Gastroesophageal sphincter (tissue), 4 donors: ENCODE measurements at regions not wholly inside any gene's neighbourhood (a gene's known extent, or its start where the extent isn't known, plus 50 kb on each side); places are given as distances from the start of the nearest gene placed in this dataset.
"Not testable (repeated sequence)": the region's sequence is repeated elsewhere in the genome, so short reads cannot be mapped to it uniquely, and the experiment has no call there.

Experiments used
- ATAC-seq: fragments of 150-250 bp; one replicate; pipeline ENCODE4 v1.9.1; 2016; ENCODE audit warnings: mild to moderate bottlenecking, moderate library complexity
- H3K27ac ChIP-seq, 4 donors: fragments of 200-600 bp; sonication (generic) in 3 of 4; 1 replicate in 3 of 4; 2 replicates in 1 of 4; pipeline ENCODE4 v1.5.1; 2016 to 2019
- H3K27me3 ChIP-seq: fragments of 200-600 bp; sonication (generic); one replicate; pipeline ENCODE4 v1.5.1; 2019
- H3K36me3 ChIP-seq, 2 donors: fragments of 200-600 bp; sonication (generic); one replicate each; pipeline ENCODE4 v1.5.1; 2019; ENCODE audit warnings: control low read depth in 1 of 2
- H3K4me1 ChIP-seq, 3 donors: fragments of 200-600 bp; sonication (generic); 1 replicate in 2 of 3; 2 replicates in 1 of 3; pipeline ENCODE4 v1.5.1; 2016 to 2019; ENCODE audit warnings: control low read depth in 2 of 3
- H3K4me3 ChIP-seq, 2 donors: fragments of 200-600 bp; sonication (generic); one replicate each; pipeline ENCODE4 v1.5.1; 2019; ENCODE audit warnings: mild to moderate bottlenecking in 1 of 2, moderate library complexity in 1 of 2
- H3K9me3 ChIP-seq, 3 donors: fragments of 200-600 bp; sonication (generic); one replicate each; pipeline ENCODE4 v1.5.1; 2017 to 2019; ENCODE audit warnings: control low read depth in 2 of 3
- EP300 ChIP-seq: sonication (generic); formaldehyde crosslinking; IDR thresholded peaks from one replicate; pipeline ENCODE4 v1.6.1; 2017; ENCODE audit warnings: antibody characterized with exemption, mild to moderate bottlenecking
- POLR2A ChIP-seq, 2 donors: fragments of 450-650 bp; IDR thresholded peaks; one replicate each; pipeline ENCODE4 v1.6.1; 2017; ENCODE audit warnings: antibody characterized with exemption in 2 of 2, mild to moderate bottlenecking in 2 of 2, moderate library complexity in 1 of 2
- POLR2AphosphoS5 ChIP-seq: sonication (generic); formaldehyde crosslinking; IDR thresholded peaks from one replicate; pipeline ENCODE4 v1.6.1; 2017; ENCODE audit warnings: antibody characterized with exemption
- whole genome bisulfite sequencing, 2 donors: methylation state at CpG; one replicate each; pipeline ENCODE4 v1.1.5; 2018; ENCODE audit warnings: low coverage in 1 of 2; 5-methylcytosine and 5-hydroxymethylcytosine counted together
- TF ChIP-seq, protein P1 (sequence below), 4 experiments: fragments of 200-600 bp in 2 of 4; fragments of 450-650 bp in 2 of 4; sonication (generic) in 1 of 4; IDR thresholded peaks; one replicate each; pipeline ENCODE4 v1.5.1; 2017 to 2019; ENCODE audit warnings: antibody characterized with exemption in 4 of 4, mild to moderate bottlenecking in 2 of 4, moderate library complexity in 2 of 4

DNA sequence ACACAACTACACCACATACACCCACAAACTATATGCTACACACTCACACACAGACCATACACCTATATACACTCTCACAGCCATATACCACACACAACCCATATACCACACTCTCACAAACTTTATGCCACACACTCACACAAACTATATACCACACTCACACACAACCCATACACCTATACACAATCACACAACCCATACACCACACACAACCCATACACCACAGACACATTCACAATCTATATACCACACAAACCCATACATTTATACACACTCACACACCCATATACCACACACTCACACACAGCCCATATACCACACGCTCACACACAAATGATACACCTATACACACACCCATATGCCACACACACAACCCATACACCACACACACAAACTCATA is 163.3 kb downstream of the TMEM121 start:
- H3K27me3 ChIP-seq = no peaks in the 10 kb centered on the region
- H3K4me1 ChIP-seq = no peaks in the 10 kb centered on the region
- H3K36me3 ChIP-seq = no peaks in the 10 kb centered on the region
- no peak for ATAC-seq
- WGBS, 2 donors = 100% methylated on average over 1 of the region's 1 CpG
- no peak overlapping the region for H3K27ac ChIP-seq
- no peak overlapping the region for H3K4me3 ChIP-seq
- H3K9me3 ChIP-seq = no peaks in the 10 kb centered on the region
- TF ChIP-seq EP300 (no peak), POLR2AphosphoS5 (no peak), POLR2A (IDR thresholded peaks at IDR 0.05) (no peak)
- TF ChIP-seq, protein P1, sequence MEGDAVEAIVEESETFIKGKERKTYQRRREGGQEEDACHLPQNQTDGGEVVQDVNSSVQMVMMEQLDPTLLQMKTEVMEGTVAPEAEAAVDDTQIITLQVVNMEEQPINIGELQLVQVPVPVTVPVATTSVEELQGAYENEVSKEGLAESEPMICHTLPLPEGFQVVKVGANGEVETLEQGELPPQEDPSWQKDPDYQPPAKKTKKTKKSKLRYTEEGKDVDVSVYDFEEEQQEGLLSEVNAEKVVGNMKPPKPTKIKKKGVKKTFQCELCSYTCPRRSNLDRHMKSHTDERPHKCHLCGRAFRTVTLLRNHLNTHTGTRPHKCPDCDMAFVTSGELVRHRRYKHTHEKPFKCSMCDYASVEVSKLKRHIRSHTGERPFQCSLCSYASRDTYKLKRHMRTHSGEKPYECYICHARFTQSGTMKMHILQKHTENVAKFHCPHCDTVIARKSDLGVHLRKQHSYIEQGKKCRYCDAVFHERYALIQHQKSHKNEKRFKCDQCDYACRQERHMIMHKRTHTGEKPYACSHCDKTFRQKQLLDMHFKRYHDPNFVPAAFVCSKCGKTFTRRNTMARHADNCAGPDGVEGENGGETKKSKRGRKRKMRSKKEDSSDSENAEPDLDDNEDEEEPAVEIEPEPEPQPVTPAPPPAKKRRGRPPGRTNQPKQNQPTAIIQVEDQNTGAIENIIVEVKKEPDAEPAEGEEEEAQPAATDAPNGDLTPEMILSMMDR (IDR thresholded peaks at IDR 0.05) = no peak

DNA sequence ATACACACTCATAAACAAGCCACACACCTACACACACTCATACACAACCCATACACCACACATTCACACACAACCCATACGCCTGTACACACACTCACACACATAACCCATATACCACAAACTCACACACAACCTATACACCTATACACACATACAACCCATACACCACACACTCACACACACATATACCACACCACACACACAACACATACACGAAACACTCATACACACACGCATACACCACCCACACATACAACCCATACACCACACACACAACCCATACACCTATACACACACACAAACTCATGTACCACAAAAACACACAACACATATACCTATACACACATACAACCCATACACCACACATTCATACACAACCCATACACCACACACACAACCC is 164.3 kb downstream of the TMEM121 start:
- WGBS, 2 donors = 85 to 93% methylated on average over 3 of the region's 3 CpGs
- Histone ChIP-seq H3K27me3 (no peaks in the 10 kb centered on the region), H3K4me3 (no peak overlapping the region), H3K27ac (no peak overlapping the region), H3K4me1 (no peaks in the 10 kb centered on the region), H3K9me3 (no peaks in the 10 kb centered on the region), H3K36me3 (no peaks in the 10 kb centered on the region)
- no peak for TF ChIP-seq POLR2AphosphoS5
- TF ChIP-seq, protein P1 (IDR thresholded peaks at IDR 0.05) = no peak
- no peak for ATAC-seq

DNA sequence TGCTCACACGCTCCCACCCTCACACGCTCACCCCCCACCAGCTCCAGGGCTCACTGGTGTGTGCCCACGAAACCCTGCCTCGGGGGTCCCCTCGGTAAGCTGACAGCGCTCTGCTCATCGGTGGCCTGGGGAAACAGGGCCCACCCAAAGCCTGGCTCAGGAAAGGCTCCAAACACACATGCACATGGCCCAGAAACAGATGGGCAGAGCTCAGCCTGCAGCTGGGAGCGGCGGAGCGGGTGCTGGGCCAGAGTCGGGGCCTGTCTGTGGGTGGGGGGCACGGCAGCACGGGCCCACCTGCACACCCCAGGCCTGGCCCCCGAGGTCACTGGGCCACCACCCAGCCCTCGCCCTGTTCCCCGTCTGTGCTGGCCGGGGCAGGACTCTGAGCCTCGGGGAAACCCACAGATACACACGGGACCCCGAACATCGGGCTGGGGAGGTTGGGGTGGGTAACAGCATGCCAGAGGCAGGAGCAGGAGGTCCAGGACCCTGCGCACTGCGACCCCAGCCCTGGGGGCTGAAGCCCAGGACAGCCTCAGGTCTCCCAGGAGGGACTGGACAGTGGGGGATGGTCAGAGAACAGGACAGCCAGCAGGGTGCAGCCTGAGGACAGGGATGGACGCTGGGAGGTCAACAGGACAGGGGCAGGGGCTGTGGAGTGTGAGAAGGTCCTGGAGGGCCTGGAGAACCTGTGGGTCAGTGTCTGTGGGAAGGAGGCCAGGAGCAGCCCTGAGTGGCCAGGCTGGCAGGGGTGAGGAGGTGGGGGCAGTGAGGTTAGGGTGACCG is 165.1 kb downstream of the TMEM121 start:
- H3K27ac ChIP-seq, H3K4me1 ChIP-seq, ATAC-seq, H3K36me3 ChIP-seq, H3K4me3 ChIP-seq, H3K9me3 ChIP-seq, H3K27me3 ChIP-seq: not testable (repeated sequence)
- WGBS, 2 donors = 75% methylated on average over 4 of the region's 25 CpGs; no CpG with 5 or more reads in 1 of the 2 donors

DNA sequence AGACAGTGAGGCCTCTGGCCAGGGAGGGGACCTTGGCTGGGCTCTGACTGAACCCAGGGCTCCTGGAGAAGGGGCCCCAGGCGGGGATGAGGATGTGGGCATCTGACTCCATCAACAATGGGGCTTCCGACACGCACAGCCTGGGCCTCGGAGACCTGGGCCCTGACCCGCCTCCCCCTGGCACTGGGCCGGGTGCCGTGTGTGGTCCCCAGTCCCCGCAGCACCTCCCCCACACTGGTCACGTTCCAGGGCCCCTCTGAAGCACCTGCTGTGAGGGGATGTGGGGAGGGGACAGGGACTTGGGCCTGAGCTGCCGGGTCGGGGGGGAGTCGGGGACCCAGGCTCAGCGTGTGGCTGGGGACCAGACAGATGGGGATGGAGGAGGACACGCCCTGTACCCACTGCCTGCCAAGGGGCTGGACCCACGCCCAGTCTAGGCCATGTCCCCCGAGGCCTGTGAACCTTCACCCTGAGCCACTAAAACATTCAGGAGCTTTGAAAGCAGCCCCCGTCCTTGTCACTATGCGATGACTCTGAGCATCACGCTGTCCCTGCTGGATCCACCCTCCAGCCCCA is 165.8 kb downstream of the TMEM121 start:
- WGBS, 2 donors = no CpG with 5 or more reads among the region's 19 CpGs
- H3K4me1 ChIP-seq, H3K27ac ChIP-seq, H3K4me3 ChIP-seq, ATAC-seq, H3K27me3 ChIP-seq, H3K9me3 ChIP-seq, H3K36me3 ChIP-seq: not testable (repeated sequence)

DNA sequence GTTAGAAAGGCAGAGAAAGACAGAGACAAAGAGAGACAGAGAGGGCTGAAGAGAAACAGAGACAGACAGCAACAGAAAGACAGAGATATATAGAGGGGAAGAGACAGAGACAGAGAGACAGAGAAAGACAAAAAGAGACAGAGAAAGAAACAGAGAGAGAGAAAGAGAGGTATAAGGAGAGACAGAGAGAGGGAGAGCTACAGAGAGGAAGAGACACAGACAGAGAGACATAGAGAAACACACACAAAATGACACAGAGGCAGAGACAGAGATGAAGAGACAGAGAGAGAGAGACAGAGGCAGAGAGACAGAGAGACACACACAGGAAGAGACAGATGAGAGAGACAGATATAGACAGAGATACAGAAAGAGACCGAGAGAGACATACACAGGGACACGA is 168.6 kb downstream of the TMEM121 start:
- Histone ChIP-seq H3K4me1 (no peaks in the 10 kb centered on the region), H3K36me3 (no peaks in the 10 kb centered on the region), H3K4me3 (no peak overlapping the region), H3K9me3 (no peaks in the 10 kb centered on the region), H3K27me3 (no peaks in the 10 kb centered on the region), H3K27ac (no peak overlapping the region)
- TF ChIP-seq POLR2A (IDR thresholded peaks at IDR 0.05) (no peak), EP300 (no peak), POLR2AphosphoS5 (no peak)
- WGBS, 2 donors = 86 to 89% methylated on average over 2 of the region's 2 CpGs
- ATAC-seq = no peak

DNA sequence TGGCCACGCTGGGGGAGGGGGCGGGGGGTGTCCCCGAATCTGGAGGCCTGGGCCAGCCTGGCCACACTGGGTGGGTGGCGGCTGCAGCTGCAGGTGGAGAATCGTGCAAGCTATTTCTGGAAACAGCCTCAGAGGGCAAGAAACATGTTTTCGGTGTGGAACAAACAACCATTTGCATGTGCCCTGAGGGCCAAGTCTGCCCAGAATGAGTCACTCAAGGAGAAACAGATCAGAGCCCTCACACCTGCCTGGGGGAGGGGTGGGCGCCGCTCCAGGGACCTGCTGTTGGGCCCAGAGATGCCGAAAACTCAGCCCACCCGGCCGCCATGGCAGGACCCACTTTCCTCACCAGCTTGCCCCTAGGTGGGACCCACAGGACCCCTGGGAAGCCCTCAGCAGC is 170.0 kb downstream of the TMEM121 start:
- H3K4me1 ChIP-seq, H3K27me3 ChIP-seq, H3K4me3 ChIP-seq, ATAC-seq, H3K36me3 ChIP-seq, H3K27ac ChIP-seq, H3K9me3 ChIP-seq: not testable (repeated sequence)
- WGBS, 2 donors = no CpG with 5 or more reads among the region's 11 CpGs

DNA sequence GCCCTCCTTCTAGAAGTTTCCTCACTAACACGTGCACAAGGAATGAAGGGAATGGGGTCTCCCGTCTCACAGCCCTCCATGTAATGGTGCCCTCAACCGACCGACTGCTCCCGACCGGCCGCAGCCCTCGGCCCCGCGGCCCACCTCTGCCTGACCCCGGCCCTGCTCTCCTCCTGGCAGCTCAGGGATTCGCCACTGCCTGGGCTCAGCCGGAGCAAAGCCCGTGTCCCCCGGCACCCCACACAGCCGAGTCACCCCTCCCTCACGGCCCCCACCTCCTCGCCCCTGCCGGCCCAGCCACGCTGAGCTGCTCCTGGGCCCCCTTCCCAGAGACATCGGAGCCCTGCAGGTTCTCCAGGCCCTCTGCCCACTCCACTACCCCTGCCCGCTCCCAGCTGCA is 171.0 kb downstream of the TMEM121 start:
- ATAC-seq, H3K27me3 ChIP-seq, H3K4me3 ChIP-seq, H3K4me1 ChIP-seq, H3K36me3 ChIP-seq, H3K9me3 ChIP-seq, H3K27ac ChIP-seq: not testable (repeated sequence)
- WGBS, 2 donors = 100% methylated on average over 1 of the region's 22 CpGs; no CpG with 5 or more reads in 1 of the 2 donors

DNA sequence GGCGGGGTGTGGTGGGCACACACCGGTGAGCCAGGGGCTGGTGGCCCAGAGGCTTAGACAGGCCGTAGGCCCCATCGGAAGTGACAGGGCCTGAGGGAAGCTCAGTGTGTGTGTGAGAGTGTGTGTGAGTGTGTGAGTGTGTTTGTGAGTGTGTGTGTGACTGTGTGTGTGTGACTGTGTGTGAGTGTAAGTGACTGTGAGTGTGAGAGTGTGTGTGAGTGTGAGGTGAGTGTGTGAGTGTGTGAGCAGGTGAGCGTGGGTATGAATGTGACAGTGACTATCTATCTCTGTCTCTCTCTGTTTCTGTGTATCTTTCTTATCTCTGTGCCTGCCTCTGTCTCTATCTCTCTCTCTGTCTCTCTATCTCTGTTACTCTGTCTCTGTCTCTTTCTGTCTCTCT is 171.6 kb downstream of the TMEM121 start:
- WGBS, 2 donors = 88 to 90% methylated on average over 1 to 3 of the region's 5 CpGs
- not testable (repeated sequence) for H3K4me1 ChIP-seq, ATAC-seq, H3K4me3 ChIP-seq, H3K36me3 ChIP-seq, H3K27me3 ChIP-seq, H3K9me3 ChIP-seq, H3K27ac ChIP-seq

DNA sequence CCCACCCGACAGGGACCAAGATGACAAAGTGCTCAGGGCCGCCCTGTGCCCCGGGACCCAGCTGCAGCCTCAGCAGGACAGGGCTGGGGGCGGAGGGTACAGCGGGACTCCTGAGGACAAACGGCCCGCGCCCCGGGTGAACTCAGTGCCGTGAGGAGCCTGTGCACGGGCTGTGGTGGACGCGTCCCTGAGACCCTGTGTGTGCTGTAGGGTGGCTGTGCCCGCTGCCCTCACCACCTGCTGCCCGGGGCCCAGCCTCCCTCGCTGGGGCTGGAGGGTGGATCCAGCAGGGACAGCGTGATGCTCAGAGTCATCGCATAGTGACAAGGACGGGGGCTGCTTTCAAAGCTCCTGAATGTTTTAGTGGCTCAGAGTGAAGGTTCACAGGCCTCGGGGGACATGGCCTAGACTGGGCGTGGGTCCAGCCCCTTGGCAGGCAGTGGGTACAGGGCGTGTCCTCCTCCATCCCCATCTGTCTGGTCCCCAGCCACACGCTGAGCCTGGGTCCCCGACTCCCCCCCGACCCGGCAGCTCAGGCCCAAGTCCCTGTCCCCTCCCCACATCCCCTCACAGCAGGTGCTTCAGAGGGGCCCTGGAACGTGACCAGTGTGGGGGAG is 172.7 kb downstream of the TMEM121 start:
- H3K27ac ChIP-seq, H3K27me3 ChIP-seq, H3K4me1 ChIP-seq, H3K36me3 ChIP-seq, H3K4me3 ChIP-seq, H3K9me3 ChIP-seq: not testable (repeated sequence)
- peak; percentile 29 for ATAC-seq
- no CpG with 5 or more reads among the region's 27 CpGs for WGBS, 2 donors

DNA sequence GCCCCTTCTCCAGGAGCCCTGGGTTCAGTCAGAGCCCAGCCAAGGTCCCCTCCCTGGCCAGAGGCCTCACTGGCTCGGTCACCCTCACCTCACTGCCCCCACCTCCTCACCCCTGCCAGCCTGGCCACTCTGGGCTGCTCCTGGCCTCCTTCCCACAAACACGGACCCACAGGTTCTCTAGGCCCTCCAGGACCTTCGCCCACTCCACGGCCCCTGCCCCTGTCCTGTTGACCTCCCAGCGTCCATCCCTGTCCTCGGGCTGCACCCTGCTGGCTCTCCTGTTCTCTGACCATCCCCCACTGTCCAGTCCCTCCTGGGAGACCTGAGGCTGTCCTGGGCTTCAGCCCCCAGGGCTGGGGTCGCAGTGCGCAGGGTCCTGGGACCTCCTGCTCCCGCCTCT is 173.3 kb downstream of the TMEM121 start:
- ATAC-seq = peak; percentile 20
- 69 to 71% methylated on average over 2 to 5 of the region's 9 CpGs for WGBS, 2 donors
- H3K27me3 ChIP-seq, H3K36me3 ChIP-seq, H3K4me1 ChIP-seq, H3K9me3 ChIP-seq, H3K27ac ChIP-seq, H3K4me3 ChIP-seq: not testable (repeated sequence)

DNA sequence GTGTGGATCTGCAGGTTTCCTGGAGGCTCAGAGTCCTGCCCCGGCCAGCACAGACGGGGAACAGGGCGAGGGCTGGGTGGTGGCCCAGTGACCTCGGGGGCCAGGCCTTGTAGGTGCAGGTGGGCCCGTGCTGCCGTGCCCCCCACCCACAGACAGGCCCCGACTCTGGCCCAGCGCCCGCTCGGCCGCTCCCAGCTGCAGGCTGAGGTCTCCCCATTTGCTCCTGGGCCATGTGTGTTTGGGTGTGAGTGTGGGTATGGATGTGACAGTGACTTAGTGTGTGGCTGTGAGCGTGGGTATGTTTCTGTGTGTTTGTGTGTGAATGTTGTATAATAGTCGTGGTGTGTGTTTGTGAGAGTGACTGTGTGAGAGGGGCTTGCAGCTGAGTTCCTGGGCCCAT is 173.8 kb downstream of the TMEM121 start:
- not testable (repeated sequence) for H3K4me1 ChIP-seq, H3K4me3 ChIP-seq, ATAC-seq, H3K9me3 ChIP-seq, H3K36me3 ChIP-seq, H3K27me3 ChIP-seq, H3K27ac ChIP-seq
- WGBS, 2 donors = 72 to 89% methylated on average over 2 to 3 of the region's 13 CpGs
